Calu3 (cell line): ENCODE measurements at regions not wholly inside any gene's neighbourhood (a gene's known extent, or its start where the extent isn't known, plus 50 kb on each side); places are given as distances from the start of the nearest gene placed in this dataset.
"Not testable (repeated sequence)": the region's sequence is repeated elsewhere in the genome, so short reads cannot be mapped to it uniquely, and the experiment has no call there.

ENCODE experiments used
- BruUV-seq: library from RNA; stranded (reverse); fragments of 400-500 nt; replicated peaks from 2 replicates; lab custom pipeline; 2021; lab: Mats Ljungman, UMichigan
- CTCF ChIA-PET: fragments of 300-600 bp; sonication (Branson Sonifier 250); formaldehyde crosslinking; loops from one replicate; lab custom pipeline; 2022; ENCODE audit warnings: antibody characterized with exemption; lab: Charles Lee
- DNase-seq: peaks from one replicate; pipeline ENCODE4 v3.0.0; 2022
- H3K27ac Mint-ChIP-seq: one replicate; pipeline ENCODE4 v1.8.0; 2022; ENCODE audit warnings: mixed read lengths; ENCODE audit not compliant: unreplicated experiment
- H3K27me3 Mint-ChIP-seq: one replicate; pipeline ENCODE4 v1.8.0; 2022; ENCODE audit warnings: mixed read lengths; ENCODE audit not compliant: unreplicated experiment
- H3K36me3 Mint-ChIP-seq: one replicate; pipeline ENCODE4 v1.8.0; 2022; ENCODE audit warnings: mild to moderate bottlenecking, moderate library complexity, mixed read lengths; ENCODE audit not compliant: insufficient read depth, unreplicated experiment
- H3K4me1 Mint-ChIP-seq: one replicate; pipeline ENCODE4 v1.8.0; 2022; ENCODE audit warnings: mild to moderate bottlenecking, low read depth, mixed read lengths; ENCODE audit not compliant: unreplicated experiment
- H3K4me3 Mint-ChIP-seq: one replicate; pipeline ENCODE4 v1.8.0; 2022; ENCODE audit warnings: mild to moderate bottlenecking, low read depth, moderate library complexity, mixed read lengths; ENCODE audit not compliant: unreplicated experiment
- H3K9me3 Mint-ChIP-seq: one replicate; pipeline ENCODE4 v1.8.0; 2022; ENCODE audit warnings: low read depth, mixed read lengths; ENCODE audit not compliant: unreplicated experiment
- intact Hi-C: fragments of 100-400 bp; cut with micrococcal nuclease; formaldehyde crosslinking; loops from one replicate; pipeline ENCODE4 v1.10.0; 2022; ENCODE audit not compliant: unreplicated experiment
- TF ChIP-seq, protein P1 (sequence below): fragments of 200-600 bp; IDR thresholded peaks from one replicate; pipeline ENCODE4 v1.8.0; 2022; ENCODE audit warnings: antibody characterized with exemption; ENCODE audit not compliant: unreplicated experiment

GRCh38 chr12:105477873-105478272 is 147.4 kb downstream of the C12orf75 start:
- H3K9me3 Mint-ChIP-seq, result no peaks in the 10 kb centered on the region
- TF ChIP-seq, protein P1, sequence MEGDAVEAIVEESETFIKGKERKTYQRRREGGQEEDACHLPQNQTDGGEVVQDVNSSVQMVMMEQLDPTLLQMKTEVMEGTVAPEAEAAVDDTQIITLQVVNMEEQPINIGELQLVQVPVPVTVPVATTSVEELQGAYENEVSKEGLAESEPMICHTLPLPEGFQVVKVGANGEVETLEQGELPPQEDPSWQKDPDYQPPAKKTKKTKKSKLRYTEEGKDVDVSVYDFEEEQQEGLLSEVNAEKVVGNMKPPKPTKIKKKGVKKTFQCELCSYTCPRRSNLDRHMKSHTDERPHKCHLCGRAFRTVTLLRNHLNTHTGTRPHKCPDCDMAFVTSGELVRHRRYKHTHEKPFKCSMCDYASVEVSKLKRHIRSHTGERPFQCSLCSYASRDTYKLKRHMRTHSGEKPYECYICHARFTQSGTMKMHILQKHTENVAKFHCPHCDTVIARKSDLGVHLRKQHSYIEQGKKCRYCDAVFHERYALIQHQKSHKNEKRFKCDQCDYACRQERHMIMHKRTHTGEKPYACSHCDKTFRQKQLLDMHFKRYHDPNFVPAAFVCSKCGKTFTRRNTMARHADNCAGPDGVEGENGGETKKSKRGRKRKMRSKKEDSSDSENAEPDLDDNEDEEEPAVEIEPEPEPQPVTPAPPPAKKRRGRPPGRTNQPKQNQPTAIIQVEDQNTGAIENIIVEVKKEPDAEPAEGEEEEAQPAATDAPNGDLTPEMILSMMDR, result no peak
- peaks cover 14% of the 10 kb centered on the region for H3K4me1 Mint-ChIP-seq
- H3K36me3 Mint-ChIP-seq, result no peaks in the 10 kb centered on the region
- no peak overlapping the region for H3K27ac Mint-ChIP-seq
- DNase-seq, result no peak
- no peaks in the 10 kb centered on the region for H3K27me3 Mint-ChIP-seq
- BruUV-seq, result no TSS peak
- CTCF ChIA-PET, result no interaction called here
- intact Hi-C loops, result no loop called here
- H3K4me3 Mint-ChIP-seq, result no peak overlapping the region

- H3K9me3 Mint-ChIP-seq, H3K36me3 Mint-ChIP-seq, H3K27ac Mint-ChIP-seq, intact Hi-C loops, BruUV-seq, H3K4me3 Mint-ChIP-seq, H3K27me3 Mint-ChIP-seq, DNase-seq: not testable (repeated sequence)
- CTCF ChIA-PET, result interaction anchor here (1.5 kb wide), 1 partner anchor 58 kb away, joined by 3 read pairs; no protein-coding TSS in a partner anchor
- peaks cover 14% of the 10 kb centered on the region for H3K4me1 Mint-ChIP-seq
Observed at GRCh38 chr12:105478788-105479187, 148.3 kb downstream of the C12orf75 start.

DNA sequence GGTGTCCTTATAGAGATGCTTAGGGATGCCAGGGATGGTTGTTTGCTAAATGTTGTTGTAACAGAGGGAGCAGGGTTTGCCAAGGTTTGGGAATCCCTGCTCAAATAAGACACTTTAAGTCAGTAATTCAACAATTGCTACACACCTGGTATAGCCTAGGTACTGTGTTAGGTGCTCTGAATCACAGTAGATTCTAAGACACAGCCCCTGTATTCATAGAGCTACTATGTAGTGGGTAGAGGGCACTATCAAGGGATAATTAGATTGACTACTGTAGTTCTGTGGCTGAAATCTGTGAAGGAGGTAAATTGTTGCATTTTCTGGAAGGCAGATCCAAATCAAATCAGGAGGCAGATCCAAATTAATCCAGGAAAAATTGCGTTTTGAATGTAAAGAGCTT is 149.2 kb downstream of the C12orf75 start:
- Mint-ChIP-seq H3K27me3 (no peaks in the 10 kb centered on the region), H3K27ac (no peak overlapping the region)
- BruUV-seq, result no TSS peak

DNA sequence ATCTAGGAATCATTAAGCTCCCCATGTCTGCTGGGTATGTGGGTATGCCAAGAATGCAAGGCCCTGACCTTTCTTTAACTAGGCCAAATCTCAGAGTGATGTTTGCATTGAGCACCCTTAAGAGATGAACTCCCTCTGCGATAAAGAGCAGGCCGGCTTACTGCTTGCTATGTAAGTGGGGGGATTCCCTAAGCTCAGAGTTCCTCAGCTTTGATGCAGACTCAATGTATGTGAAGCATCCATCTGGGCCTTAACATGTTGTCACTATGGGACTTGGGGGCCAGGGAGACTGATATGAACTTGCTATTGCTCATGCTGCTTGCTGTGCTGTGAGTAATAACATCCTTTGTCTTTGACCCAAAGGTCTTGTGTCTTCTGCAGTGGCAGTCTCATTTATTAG is 149.7 kb downstream of the C12orf75 start:
- H3K9me3 Mint-ChIP-seq, result no peaks in the 10 kb centered on the region
- CTCF ChIA-PET, result interaction anchor here (1.5 kb wide), 1 partner anchor 60 kb away, joined by 3 read pairs; no protein-coding TSS in a partner anchor

More for the DNA sequence above, 149.2 kb downstream of the C12orf75 start:
- no peaks in the 10 kb centered on the region for H3K36me3 Mint-ChIP-seq
- TF ChIP-seq, protein P1, result no peak
- peaks cover 14% of the 10 kb centered on the region for H3K4me1 Mint-ChIP-seq
- CTCF ChIA-PET, result interaction anchor here (1.5 kb wide), 1 partner anchor 59 kb away, joined by 3 read pairs; no protein-coding TSS in a partner anchor
- H3K4me3 Mint-ChIP-seq, result no peak overlapping the region
- no peaks in the 10 kb centered on the region for H3K9me3 Mint-ChIP-seq
- intact Hi-C loops, result no loop called here
- DNase-seq, result no peak

More for the DNA sequence above, 149.7 kb downstream of the C12orf75 start:
- TF ChIP-seq, protein P1, result no peak
- Mint-ChIP-seq H3K36me3 (no peaks in the 10 kb centered on the region), H3K27me3 (no peaks in the 10 kb centered on the region), H3K27ac (no peak overlapping the region), H3K4me3 (no peak overlapping the region), H3K4me1 (peaks cover 14% of the 10 kb centered on the region)
- intact Hi-C loops, result no loop called here
- BruUV-seq, result no TSS peak
- no peak for DNase-seq
